ENCODE measurements at regions not wholly inside any gene's neighbourhood (a gene's known extent, or its start where the extent isn't known, plus 50 kb on each side); places are given as distances from the start of the nearest gene placed in this dataset.

- no peak for DNase-seq
- Histone ChIP-seq H3K27me3 (no peaks in the 10 kb centered on the region), H3K4me1 (no peaks in the 10 kb centered on the region), H3K27ac (no peak overlapping the region), H3K4me3 (no peak overlapping the region), H3K9me3 (no peaks in the 10 kb centered on the region), H3K36me3 (no peaks in the 10 kb centered on the region)
- TF ChIP-seq POLR2A (IDR thresholded peaks at IDR 0.05) (no peak), POLR2AphosphoS5 (IDR thresholded peaks at IDR 0.05) (no peak), EP300 (IDR thresholded peaks at IDR 0.05) (no peak), CTCF (IDR thresholded peaks at IDR 0.05) (no peak)
- intact Hi-C loops (cut with DNase I; ENCODE audit: low total_unique reads): no loop called here
- 89 to 97% (median 96%) methylated on average over 3 of the region's 3 CpGs for WGBS, 5 donors
Observed at GRCh38 chr5:15020736-15021135, 149.2 kb upstream of the ANKH start.

GRCh38 chr5:15014809-15015208 is 143.2 kb upstream of the ANKH start:
- Histone ChIP-seq H3K9me3 (no peaks in the 10 kb centered on the region), H3K4me1 (peaks cover 3 to 12% (median 6%) of the 10 kb centered on the region in 4 donors), H3K36me3 (no peaks in the 10 kb centered on the region), H3K4me3 (no peak overlapping the region), H3K27ac (no peak overlapping the region), H3K27me3 (no peaks in the 10 kb centered on the region)
- intact Hi-C loops (cut with DNase I; ENCODE audit: low total_unique reads): loop anchor here (5.0 kb wide), 1 partner anchor 288 kb away; no protein-coding TSS in a partner anchor
- TF ChIP-seq CTCF (IDR thresholded peaks at IDR 0.05) (no peak), POLR2A (IDR thresholded peaks at IDR 0.05) (no peak), POLR2AphosphoS5 (IDR thresholded peaks at IDR 0.05) (no peak), EP300 (IDR thresholded peaks at IDR 0.05) (no peak)
- DNase-seq: no peak
- 40 to 60% (median 53%) methylated on average over 3 of the region's 3 CpGs for WGBS, 5 donors

- WGBS, 5 donors: 40 to 48% (median 45%) methylated on average over 3 of the region's 3 CpGs
- Histone ChIP-seq H3K4me3 (no peak overlapping the region), H3K4me1 (peaks cover 11 to 22% (median 15%) of the 10 kb centered on the region in 4 donors), H3K36me3 (no peaks in the 10 kb centered on the region), H3K27me3 (no peaks in the 10 kb centered on the region), H3K9me3 (no peaks in the 10 kb centered on the region), H3K27ac (no peak overlapping the region)
- peak in 1 of 2 donors; percentile 80 for DNase-seq
- TF ChIP-seq CTCF (IDR thresholded peaks at IDR 0.05) (peak in 5 of 7 experiments; percentile 32 to 74 (median 49)), EP300 (IDR thresholded peaks at IDR 0.05) (no peak)
- intact Hi-C loops (cut with DNase I; ENCODE audit: low total_unique reads): loop anchor here (5.0 kb wide), 1 partner anchor 287 kb away; no protein-coding TSS in a partner anchor
Observed at GRCh38 chr5:15013654-15014463, 142.3 kb upstream of the ANKH start.

GRCh38 chr5:15012061-15012460 is 140.5 kb upstream of the ANKH start:
- H3K27ac ChIP-seq: no peak overlapping the region
- TF ChIP-seq POLR2AphosphoS5 (IDR thresholded peaks at IDR 0.05) (no peak), EP300 (IDR thresholded peaks at IDR 0.05) (no peak), POLR2A (IDR thresholded peaks at IDR 0.05) (no peak), CTCF (IDR thresholded peaks at IDR 0.05) (no peak)
- no peak for DNase-seq
- no peaks in the 10 kb centered on the region for H3K9me3 ChIP-seq
- no peaks in the 10 kb centered on the region for H3K27me3 ChIP-seq
- no peak overlapping the region for H3K4me3 ChIP-seq
- intact Hi-C loops (cut with DNase I; ENCODE audit: low total_unique reads): loop anchor here (5.0 kb wide), 1 partner anchor 285 kb away; no protein-coding TSS in a partner anchor
- H3K36me3 ChIP-seq: no peaks in the 10 kb centered on the region
- peaks cover 15 to 34% (median 26%) of the 10 kb centered on the region in 4 donors for H3K4me1 ChIP-seq
